ENCODE measurements at regions not wholly inside any gene's neighbourhood (a gene's known extent, or its start where the extent isn't known, plus 50 kb on each side); places are given as distances from the start of the nearest gene placed in this dataset.

DNA sequence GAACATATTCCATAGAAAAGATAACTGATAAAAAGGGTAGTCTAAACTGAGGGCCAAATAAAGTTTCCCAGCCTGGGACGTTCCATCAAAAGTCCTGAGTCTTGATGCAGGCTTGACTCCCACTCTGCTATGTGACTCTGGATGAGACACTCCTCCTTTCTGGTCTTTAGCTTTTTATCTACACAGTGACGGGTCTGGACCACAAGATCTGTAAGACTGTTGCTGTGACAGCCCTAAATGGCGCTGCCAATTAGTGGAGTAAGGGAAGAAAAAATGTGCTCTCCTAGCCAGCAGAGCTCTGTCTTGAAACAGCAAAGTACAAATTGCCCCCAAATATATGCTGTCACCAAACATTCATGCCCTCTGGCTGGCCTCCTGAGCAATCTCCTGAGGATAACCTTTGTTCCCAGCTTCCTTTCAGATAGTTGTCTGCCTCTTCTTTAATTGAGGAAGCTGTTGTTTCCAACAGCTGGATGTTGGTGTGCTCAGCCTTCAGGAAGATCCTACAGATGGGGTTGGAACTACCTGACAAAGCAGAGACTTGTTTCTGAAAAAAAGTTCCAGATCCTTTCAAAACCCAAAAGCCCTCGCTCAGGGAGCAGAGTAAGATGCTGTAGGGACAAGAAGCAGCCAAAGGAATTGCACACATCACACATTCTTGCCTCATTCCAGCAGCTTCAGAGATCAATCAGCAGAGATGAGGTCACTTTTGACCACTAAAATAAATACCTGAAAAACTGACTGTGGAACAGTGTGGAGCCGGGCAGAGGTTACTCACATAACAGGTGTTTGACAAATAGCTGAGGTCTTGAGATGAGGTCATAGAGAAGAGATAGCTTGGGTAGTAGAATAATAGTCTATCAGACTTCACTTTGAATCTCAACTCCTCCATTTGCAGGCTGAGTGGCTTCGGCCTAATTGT, 383.4 kb upstream of the FGF13 start:
- Histone ChIP-seq H3K9ac (ENCODE audit: low read depth in 1 of 2, low read length in 2 of 2) (no peak overlapping the region), H3K27ac (ENCODE audit: low read depth in 1 of 2, low read length in 2 of 2) (no peak overlapping the region), H3K4me3 (ENCODE audit: low read depth in 1 of 3, low read length in 3 of 3) (no peak overlapping the region), H3K27me3 (ENCODE audit: control insufficient read depth in 4 of 4, insufficient read depth in 4 of 4, low read length in 3 of 4) (peaks cover 0 to 5% (median 0%) of the 10 kb centered on the region in 4 donors), H3K4me1 (ENCODE audit: control insufficient read depth in 4 of 4, insufficient read depth in 4 of 4, low read length in 3 of 4) (no peaks in the 10 kb centered on the region), H3K36me3 (ENCODE audit: control insufficient read depth in 4 of 4, insufficient read depth in 3 of 4, low read depth in 1 of 4, low read length in 3 of 4) (no peaks in the 10 kb centered on the region), H3K9me3 (ENCODE audit: control insufficient read depth in 4 of 4, low read length in 3 of 4) (no peaks in the 10 kb centered on the region)
- no peak for DNase-seq (ENCODE audit: low spot score)
- 79% methylated on average over 6 of the region's 6 CpGs for WGBS
- TF ChIP-seq HNF4G (IDR thresholded peaks at IDR 0.05): no peak
- TF ChIP-seq, protein P1, sequence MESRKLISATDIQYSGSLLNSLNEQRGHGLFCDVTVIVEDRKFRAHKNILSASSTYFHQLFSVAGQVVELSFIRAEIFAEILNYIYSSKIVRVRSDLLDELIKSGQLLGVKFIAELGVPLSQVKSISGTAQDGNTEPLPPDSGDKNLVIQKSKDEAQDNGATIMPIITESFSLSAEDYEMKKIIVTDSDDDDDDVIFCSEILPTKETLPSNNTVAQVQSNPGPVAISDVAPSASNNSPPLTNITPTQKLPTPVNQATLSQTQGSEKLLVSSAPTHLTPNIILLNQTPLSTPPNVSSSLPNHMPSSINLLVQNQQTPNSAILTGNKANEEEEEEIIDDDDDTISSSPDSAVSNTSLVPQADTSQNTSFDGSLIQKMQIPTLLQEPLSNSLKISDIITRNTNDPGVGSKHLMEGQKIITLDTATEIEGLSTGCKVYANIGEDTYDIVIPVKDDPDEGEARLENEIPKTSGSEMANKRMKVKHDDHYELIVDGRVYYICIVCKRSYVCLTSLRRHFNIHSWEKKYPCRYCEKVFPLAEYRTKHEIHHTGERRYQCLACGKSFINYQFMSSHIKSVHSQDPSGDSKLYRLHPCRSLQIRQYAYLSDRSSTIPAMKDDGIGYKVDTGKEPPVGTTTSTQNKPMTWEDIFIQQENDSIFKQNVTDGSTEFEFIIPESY (IDR thresholded peaks at IDR 0.05): no peak
- TF ChIP-seq, protein P2, sequence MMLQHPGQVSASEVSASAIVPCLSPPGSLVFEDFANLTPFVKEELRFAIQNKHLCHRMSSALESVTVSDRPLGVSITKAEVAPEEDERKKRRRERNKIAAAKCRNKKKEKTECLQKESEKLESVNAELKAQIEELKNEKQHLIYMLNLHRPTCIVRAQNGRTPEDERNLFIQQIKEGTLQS (IDR thresholded peaks at IDR 0.05): no peak
- TF ChIP-seq RAD21 (IDR thresholded peaks at IDR 0.05): no peak
- no peak for TF ChIP-seq SP1 (IDR thresholded peaks at IDR 0.05)

DNA sequence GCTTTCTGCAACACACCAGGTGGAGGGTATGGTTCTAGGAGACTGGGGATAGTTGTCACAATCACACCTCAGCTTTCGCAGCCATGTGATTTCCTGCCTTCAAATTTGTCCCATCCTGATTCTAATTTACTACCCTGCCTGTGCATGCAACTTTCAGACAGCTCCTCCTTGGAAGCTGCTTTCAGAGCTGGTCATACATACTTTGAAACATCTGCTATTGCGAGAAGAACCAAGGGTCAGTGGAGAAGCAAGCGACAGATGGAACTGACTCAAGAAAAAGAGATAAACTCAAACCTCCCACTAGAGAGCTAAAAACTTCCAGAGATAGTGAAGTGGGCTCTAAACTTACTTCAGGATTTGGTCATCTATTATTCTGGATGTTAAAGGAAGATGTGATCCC, 381.7 kb upstream of the FGF13 start:
- no peaks in the 10 kb centered on the region for H3K4me1 ChIP-seq (ENCODE audit: control insufficient read depth in 4 of 4, insufficient read depth in 4 of 4, low read length in 3 of 4)
- 92% methylated on average over 3 of the region's 3 CpGs for WGBS
- no peak overlapping the region for H3K4me3 ChIP-seq (ENCODE audit: low read depth in 1 of 3, low read length in 3 of 3)

DNA sequence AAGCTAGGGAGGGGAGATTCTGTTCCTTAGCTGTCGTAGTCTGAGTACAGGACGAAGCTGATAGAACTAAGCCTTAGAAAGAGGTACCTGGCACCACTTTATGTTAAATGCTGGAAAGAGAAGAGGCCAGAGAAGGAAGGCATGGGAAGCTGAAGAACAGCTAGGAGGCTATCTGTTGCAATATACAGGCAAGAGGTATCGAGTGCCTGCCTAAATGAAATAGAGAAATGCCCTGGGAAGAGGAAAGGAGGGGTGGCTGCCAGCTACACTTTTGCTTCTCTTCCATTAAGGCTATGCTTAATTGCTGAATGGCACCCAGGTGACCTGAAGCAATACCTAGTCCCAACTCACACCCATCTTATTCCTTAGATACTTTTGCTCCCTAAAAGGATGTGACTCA, 380.4 kb upstream of the FGF13 start:
- H3K36me3 ChIP-seq (ENCODE audit: control insufficient read depth in 4 of 4, insufficient read depth in 3 of 4, low read depth in 1 of 4, low read length in 3 of 4): no peaks in the 10 kb centered on the region
- 86% methylated on average over 3 of the region's 3 CpGs for WGBS
- no peak for DNase-seq (ENCODE audit: low spot score)
- H3K27ac ChIP-seq (ENCODE audit: low read depth in 1 of 2, low read length in 2 of 2): no peak overlapping the region
- H3K9me3 ChIP-seq (ENCODE audit: control insufficient read depth in 4 of 4, low read length in 3 of 4): no peaks in the 10 kb centered on the region
- no peak overlapping the region for H3K4me3 ChIP-seq (ENCODE audit: low read depth in 1 of 3, low read length in 3 of 3)
- H3K27me3 ChIP-seq (ENCODE audit: control insufficient read depth in 4 of 4, insufficient read depth in 4 of 4, low read length in 3 of 4): peaks cover 0 to 8% (median 0%) of the 10 kb centered on the region in 4 donors
- TF ChIP-seq RAD21 (IDR thresholded peaks at IDR 0.05) (no peak), TAF1 (conservative IDR thresholded peaks at IDR 0.05) (no peak), JUND (IDR thresholded peaks at IDR 0.05) (no peak), SP1 (IDR thresholded peaks at IDR 0.05) (no peak), RXRA (IDR thresholded peaks at IDR 0.05) (no peak), HNF4A (conservative IDR thresholded peaks at IDR 0.05) (no peak)
- TF ChIP-seq, protein P3, sequence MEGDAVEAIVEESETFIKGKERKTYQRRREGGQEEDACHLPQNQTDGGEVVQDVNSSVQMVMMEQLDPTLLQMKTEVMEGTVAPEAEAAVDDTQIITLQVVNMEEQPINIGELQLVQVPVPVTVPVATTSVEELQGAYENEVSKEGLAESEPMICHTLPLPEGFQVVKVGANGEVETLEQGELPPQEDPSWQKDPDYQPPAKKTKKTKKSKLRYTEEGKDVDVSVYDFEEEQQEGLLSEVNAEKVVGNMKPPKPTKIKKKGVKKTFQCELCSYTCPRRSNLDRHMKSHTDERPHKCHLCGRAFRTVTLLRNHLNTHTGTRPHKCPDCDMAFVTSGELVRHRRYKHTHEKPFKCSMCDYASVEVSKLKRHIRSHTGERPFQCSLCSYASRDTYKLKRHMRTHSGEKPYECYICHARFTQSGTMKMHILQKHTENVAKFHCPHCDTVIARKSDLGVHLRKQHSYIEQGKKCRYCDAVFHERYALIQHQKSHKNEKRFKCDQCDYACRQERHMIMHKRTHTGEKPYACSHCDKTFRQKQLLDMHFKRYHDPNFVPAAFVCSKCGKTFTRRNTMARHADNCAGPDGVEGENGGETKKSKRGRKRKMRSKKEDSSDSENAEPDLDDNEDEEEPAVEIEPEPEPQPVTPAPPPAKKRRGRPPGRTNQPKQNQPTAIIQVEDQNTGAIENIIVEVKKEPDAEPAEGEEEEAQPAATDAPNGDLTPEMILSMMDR (IDR thresholded peaks at IDR 0.05; ENCODE audit: low read depth, low read length, missing input control): no peak
- TF ChIP-seq, protein P4, sequence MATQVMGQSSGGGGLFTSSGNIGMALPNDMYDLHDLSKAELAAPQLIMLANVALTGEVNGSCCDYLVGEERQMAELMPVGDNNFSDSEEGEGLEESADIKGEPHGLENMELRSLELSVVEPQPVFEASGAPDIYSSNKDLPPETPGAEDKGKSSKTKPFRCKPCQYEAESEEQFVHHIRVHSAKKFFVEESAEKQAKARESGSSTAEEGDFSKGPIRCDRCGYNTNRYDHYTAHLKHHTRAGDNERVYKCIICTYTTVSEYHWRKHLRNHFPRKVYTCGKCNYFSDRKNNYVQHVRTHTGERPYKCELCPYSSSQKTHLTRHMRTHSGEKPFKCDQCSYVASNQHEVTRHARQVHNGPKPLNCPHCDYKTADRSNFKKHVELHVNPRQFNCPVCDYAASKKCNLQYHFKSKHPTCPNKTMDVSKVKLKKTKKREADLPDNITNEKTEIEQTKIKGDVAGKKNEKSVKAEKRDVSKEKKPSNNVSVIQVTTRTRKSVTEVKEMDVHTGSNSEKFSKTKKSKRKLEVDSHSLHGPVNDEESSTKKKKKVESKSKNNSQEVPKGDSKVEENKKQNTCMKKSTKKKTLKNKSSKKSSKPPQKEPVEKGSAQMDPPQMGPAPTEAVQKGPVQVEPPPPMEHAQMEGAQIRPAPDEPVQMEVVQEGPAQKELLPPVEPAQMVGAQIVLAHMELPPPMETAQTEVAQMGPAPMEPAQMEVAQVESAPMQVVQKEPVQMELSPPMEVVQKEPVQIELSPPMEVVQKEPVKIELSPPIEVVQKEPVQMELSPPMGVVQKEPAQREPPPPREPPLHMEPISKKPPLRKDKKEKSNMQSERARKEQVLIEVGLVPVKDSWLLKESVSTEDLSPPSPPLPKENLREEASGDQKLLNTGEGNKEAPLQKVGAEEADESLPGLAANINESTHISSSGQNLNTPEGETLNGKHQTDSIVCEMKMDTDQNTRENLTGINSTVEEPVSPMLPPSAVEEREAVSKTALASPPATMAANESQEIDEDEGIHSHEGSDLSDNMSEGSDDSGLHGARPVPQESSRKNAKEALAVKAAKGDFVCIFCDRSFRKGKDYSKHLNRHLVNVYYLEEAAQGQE (IDR thresholded peaks at IDR 0.05): no peak
- H3K4me1 ChIP-seq (ENCODE audit: control insufficient read depth in 4 of 4, insufficient read depth in 4 of 4, low read length in 3 of 4): no peaks in the 10 kb centered on the region
- H3K9ac ChIP-seq (ENCODE audit: low read depth in 1 of 2, low read length in 2 of 2): no peak overlapping the region

More for the DNA sequence above, 381.7 kb upstream of the FGF13 start:
- TF ChIP-seq, protein P4 (IDR thresholded peaks at IDR 0.05): no peak
- TF ChIP-seq RAD21 (IDR thresholded peaks at IDR 0.05): no peak
- no peak for TF ChIP-seq RXRA (IDR thresholded peaks at IDR 0.05)
- TF ChIP-seq JUND (IDR thresholded peaks at IDR 0.05): no peak
- Histone ChIP-seq H3K27me3 (ENCODE audit: control insufficient read depth in 4 of 4, insufficient read depth in 4 of 4, low read length in 3 of 4) (peaks cover 0 to 8% (median 0%) of the 10 kb centered on the region in 4 donors), H3K9ac (ENCODE audit: low read depth in 1 of 2, low read length in 2 of 2) (no peak overlapping the region), H3K9me3 (ENCODE audit: control insufficient read depth in 4 of 4, low read length in 3 of 4) (no peaks in the 10 kb centered on the region), H3K27ac (ENCODE audit: low read depth in 1 of 2, low read length in 2 of 2) (no peak overlapping the region), H3K36me3 (ENCODE audit: control insufficient read depth in 4 of 4, insufficient read depth in 3 of 4, low read depth in 1 of 4, low read length in 3 of 4) (no peaks in the 10 kb centered on the region)
- DNase-seq (ENCODE audit: low spot score): no peak
